ENCODE measurements at regions not wholly inside any gene's neighbourhood (a gene's known extent, or its start where the extent isn't known, plus 50 kb on each side); places are given as distances from the start of the nearest gene placed in this dataset.

DNA sequence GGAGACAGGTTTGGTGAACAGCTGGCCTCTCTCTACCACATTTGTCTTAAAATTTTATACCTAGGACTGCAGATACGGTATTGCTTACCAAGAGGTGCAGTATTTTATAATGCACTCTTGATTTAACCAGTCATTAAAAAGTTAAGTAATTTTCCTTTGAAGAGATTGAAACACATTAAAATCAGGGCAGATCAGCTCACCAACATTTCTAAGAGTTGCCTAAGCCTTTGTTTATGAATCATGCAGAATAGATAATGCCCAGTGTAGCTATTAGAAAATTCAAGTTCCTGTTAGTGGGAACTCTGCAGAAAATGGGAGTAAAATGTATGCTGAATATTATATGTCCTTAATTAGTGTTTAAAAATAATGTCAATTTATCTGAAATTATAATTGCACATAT is 140.2 kb upstream of the PRPS1L1 start:
- no peak for TF ChIP-seq Cebpa-rat (IDR thresholded peaks at IDR 0.05)
- Histone ChIP-seq H3K4me3 (no peak overlapping the region), H3K4me1 (no peaks in the 10 kb centered on the region), H3K36me3 (no peaks in the 10 kb centered on the region), H4K20me1 (no peaks in the 10 kb centered on the region), H3K9ac (no peak overlapping the region), H3K27me3 (no peaks in the 10 kb centered on the region), H3K4me2 (no peak overlapping the region), H3K27ac (no peak overlapping the region), H3K9me3 (replicated peaks in 1 of 11) (no peaks in the 10 kb centered on the region; a peak in 1 of 22 replicates)

DNA sequence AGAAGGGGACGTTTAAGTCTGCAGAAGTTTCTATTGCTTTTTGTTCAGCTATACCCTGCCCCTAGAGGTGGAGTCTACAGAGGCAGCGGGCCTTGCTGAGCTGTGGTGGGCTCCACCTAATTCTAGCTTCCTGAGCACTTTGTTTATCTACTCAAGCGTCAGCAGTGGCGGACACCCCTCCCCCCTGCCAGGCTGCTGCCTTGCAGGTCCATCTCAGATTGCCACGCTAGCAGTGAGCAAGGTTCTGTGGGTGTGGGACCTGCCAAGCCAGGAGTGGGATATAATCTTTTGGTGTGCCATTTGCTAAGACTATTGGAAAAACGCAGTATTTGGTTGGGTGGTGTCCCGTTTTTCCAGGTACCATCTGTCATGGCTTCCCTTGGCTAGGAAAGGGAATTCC is 147.3 kb upstream of the PRPS1L1 start:
- Histone ChIP-seq H3K27ac (no peak overlapping the region), H3K9ac (no peak overlapping the region), H3K4me2 (no peak overlapping the region)

DNA sequence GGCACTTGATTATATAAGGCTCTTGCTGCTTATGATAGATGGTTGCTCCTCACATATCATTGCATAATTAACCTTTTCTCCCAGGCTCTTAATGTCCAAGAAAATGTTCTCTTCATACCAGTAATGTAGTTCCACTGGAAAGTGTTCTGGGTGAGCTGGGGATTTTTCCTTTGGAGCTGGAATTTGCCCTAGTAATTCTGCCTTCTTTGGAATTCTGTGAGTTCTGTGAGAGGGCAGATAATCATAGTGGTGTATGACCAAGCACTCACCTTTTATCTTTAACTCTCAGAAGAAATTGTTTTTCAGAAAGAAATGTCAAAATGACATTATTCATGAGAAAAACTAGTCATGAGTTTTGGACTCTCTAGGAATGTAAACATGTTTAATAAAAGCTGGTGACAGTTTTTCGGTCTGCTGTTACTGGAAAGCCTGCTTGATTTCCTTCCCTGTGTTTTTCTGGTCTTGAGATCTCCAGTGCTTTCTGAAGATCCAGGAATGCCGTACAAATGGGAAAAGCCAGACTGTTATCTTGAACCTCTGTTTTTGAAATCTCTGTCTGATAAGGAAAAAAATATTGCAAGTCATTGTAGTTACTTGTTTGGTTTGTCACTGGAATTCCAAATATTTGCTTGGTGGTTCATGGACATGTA is 148.3 kb upstream of the PRPS1L1 start:
- Histone ChIP-seq H3K9me3 (replicated peaks in 1 of 11) (peaks cover 0 to 9% (median 0%) of the 10 kb centered on the region in 11 experiments; a peak in 10 of 22 replicates), H3K4me2 (no peak overlapping the region), H3K27ac (0 out of 22 replicates have a peak overlapping the region, but pooled peaks of 1 of the 11 experiments have one; percentile 5), H3K4me3 (no peak overlapping the region), H3K36me3 (no peaks in the 10 kb centered on the region), H3K27me3 (no peaks in the 10 kb centered on the region), H3K9ac (no peak overlapping the region), H3K4me1 (peaks cover 0 to 29% (median 16%) of the 10 kb centered on the region in 10 experiments; a peak in 15 of 20 replicates), H4K20me1 (no peaks in the 10 kb centered on the region)
- no peak for TF ChIP-seq Cebpa-rat (IDR thresholded peaks at IDR 0.05)

More for the DNA sequence above, 147.3 kb upstream of the PRPS1L1 start:
- Histone ChIP-seq H3K36me3 (no peaks in the 10 kb centered on the region), H3K4me3 (no peak overlapping the region), H4K20me1 (no peaks in the 10 kb centered on the region), H3K27me3 (no peaks in the 10 kb centered on the region), H3K4me1 (peaks cover 0 to 28% (median 16%) of the 10 kb centered on the region in 10 experiments; a peak in 15 of 20 replicates), H3K9me3 (replicated peaks in 1 of 11) (peaks cover 0 to 9% (median 0%) of the 10 kb centered on the region in 11 experiments; a peak in 11 of 22 replicates)
- TF ChIP-seq Cebpa-rat (IDR thresholded peaks at IDR 0.05): no peak

DNA sequence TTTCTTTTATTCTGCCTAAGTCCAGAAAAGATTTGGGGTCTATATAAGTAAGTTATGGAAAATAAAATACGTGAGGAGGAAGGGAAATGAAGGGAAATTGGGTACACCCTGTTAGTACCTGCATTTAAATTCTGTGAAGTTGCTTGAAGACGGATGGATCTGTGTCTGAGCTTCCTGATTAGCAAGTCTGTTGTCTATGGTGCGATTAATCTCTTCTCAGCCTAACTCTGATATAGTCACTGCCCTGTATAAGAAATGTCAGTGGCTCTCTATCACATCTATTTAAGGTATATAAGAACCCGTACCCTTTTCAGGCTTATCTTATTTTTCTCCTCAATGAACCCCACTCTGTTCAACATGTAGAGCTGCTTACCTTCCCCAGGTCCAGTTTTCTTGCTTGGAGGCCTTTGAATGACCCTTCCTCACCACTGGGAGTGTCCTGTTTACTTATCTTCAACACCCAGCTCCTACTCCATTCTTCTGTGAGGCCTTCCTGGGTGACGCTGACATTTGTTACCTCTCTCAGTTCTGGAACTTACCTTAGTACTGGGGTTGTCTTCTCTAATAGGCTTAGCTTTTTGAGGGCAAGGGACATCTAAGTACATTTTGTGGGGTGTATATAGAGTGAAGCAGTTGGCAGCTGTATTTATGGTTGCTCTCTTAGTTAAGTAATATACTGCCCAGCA is 149.6 kb upstream of the PRPS1L1 start:
- Histone ChIP-seq H3K9ac (peak overlapping the region in 1 of 11 experiments; percentile 48; a peak in 2 of 22 replicates), H3K9me3 (replicated peaks in 1 of 11) (peaks cover 0 to 9% (median 0%) of the 10 kb centered on the region in 11 experiments; a peak in 10 of 22 replicates), H4K20me1 (no peaks in the 10 kb centered on the region), H3K4me2 (peak overlapping the region in 6 of 11 experiments; percentile 48 to 80 (median 56); a peak in 9 of 22 replicates), H3K36me3 (no peaks in the 10 kb centered on the region), H3K4me3 (no peak overlapping the region), H3K27ac (peak overlapping the region in 6 of 11 experiments; percentile 51 to 82 (median 66); a peak in 11 of 22 replicates), H3K27me3 (no peaks in the 10 kb centered on the region), H3K4me1 (peaks cover 0 to 29% (median 16%) of the 10 kb centered on the region in 10 experiments; a peak in 15 of 20 replicates)
- TF ChIP-seq Cebpa-rat (IDR thresholded peaks at IDR 0.05): no peak

DNA sequence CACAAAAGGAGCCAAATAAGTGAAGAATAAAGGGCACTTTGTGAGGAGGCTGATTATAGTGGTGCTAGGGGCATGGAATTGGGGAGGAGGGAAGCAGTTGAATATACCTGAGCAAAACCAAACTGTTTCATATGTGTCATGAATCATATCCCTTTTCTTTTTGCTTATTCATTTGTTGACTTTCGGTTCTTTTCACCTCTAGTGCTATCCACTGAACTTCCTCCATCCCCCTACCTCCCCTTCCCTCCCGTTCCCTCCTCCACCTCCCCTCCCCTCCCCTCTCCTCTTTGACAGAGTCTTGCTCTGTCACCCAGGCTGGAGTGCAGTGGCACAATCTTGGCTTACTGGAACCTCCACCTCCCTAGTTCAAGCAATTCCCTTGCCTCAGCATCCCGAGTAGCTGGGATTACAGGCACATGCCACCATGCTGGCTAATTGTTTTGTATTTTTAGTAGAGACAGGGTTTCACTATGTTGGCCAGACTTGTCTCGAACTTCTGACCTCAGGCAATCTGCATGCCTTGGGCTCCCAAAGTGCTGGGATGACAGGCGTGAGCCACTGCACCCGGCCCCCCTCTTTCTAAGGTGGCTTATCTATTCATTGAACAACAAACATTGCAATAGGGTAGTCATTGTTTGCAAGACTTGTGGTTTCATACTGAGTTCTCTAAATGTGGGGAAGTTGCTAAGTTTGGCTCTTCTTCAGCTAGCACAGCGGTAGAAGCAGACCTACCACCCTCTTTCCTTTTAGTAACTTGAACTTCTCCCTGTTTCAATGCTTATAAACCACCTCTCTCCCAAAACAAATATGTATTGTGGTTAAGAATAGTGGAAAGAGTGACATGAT is 150.4 kb upstream of the PRPS1L1 start:
- H3K4me1 ChIP-seq: peaks cover 0 to 29% (median 16%) of the 10 kb centered on the region in 10 experiments; a peak in 15 of 20 replicates
- H3K36me3 ChIP-seq: no peaks in the 10 kb centered on the region
- peak in 5 of 11 experiments; percentile 45 to 86 (median 84); a peak in 10 of 22 replicates for TF ChIP-seq Cebpa-rat (IDR thresholded peaks at IDR 0.05)
- H3K27ac ChIP-seq: peak overlapping the region in 6 of 11 experiments; percentile 51 to 82 (median 66); a peak in 13 of 22 replicates
- no peaks in the 10 kb centered on the region for H4K20me1 ChIP-seq
- H3K9me3 ChIP-seq (replicated peaks in 1 of 11): peaks cover 0 to 9% (median 0%) of the 10 kb centered on the region in 11 experiments; a peak in 10 of 22 replicates
- peak overlapping the region in 9 of 11 experiments; percentile 15 to 80 (median 50); a peak in 15 of 22 replicates for H3K4me2 ChIP-seq
- H3K27me3 ChIP-seq: no peaks in the 10 kb centered on the region
- peak overlapping the region in 3 of 11 experiments; percentile 32 to 62 (median 48); a peak in 6 of 22 replicates for H3K9ac ChIP-seq
- H3K4me3 ChIP-seq: no peak overlapping the region

DNA sequence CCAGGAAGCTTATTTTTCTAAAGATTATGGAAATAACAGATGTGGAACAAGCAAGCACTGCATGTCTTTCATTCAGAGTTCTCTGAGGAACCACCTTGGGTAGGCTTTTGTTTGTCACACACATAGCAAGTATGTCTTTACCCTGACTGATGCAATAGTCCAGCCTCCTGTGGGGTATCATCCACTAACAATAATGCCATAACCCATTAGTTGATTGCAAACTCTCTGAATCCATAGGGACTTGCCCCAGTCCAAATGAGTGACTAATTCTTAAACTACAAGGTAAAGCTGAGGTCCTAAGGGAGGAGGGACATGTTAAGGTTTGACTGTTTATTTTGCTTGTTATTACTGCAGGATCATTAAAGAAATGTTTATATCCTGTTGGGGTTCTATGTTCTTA is 151.4 kb upstream of the PRPS1L1 start:
- H3K9me3 ChIP-seq (replicated peaks in 1 of 11): peaks cover 0 to 9% (median 0%) of the 10 kb centered on the region in 11 experiments; a peak in 10 of 22 replicates
- no peak for TF ChIP-seq Cebpa-rat (IDR thresholded peaks at IDR 0.05)
- H3K9ac ChIP-seq: peak overlapping the region in 3 of 11 experiments; percentile 23 to 40 (median 32); a peak in 4 of 22 replicates
- H3K4me2 ChIP-seq: peak overlapping the region in 6 of 11 experiments; percentile 44 to 80 (median 52); a peak in 11 of 22 replicates
- H3K4me3 ChIP-seq: no peak overlapping the region
- H3K27me3 ChIP-seq: no peaks in the 10 kb centered on the region
- H3K36me3 ChIP-seq: no peaks in the 10 kb centered on the region
- H3K4me1 ChIP-seq: peaks cover 0 to 29% (median 16%) of the 10 kb centered on the region in 10 experiments; a peak in 15 of 20 replicates
- no peaks in the 10 kb centered on the region for H4K20me1 ChIP-seq
- peak overlapping the region in 6 of 11 experiments; percentile 51 to 82 (median 66); a peak in 12 of 22 replicates for H3K27ac ChIP-seq

DNA sequence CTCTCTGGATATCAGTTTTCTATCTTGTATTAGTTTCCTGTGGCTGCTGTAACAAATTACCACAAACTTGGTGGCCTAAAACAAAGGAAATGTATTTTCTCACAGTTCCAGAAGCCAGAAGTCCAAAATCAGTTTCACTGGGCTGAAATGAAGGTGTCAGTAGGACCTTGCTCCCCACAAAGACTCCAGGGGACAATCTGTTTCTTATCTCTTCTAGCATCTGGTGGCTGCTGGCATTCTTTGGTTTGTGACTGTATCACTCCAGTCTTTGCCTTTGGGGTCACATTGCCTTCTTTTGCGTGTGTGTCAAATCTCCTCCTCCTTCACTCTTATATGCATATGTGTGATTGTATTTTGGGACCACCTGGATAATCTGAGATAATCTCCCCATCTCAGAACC is 153.0 kb upstream of the PRPS1L1 start:
- H3K27ac ChIP-seq: peak overlapping the region in 1 of 11 experiments; percentile 4; a peak in 1 of 22 replicates
- no peaks in the 10 kb centered on the region for H3K36me3 ChIP-seq
- H4K20me1 ChIP-seq: no peaks in the 10 kb centered on the region
- no peak overlapping the region for H3K4me3 ChIP-seq
- TF ChIP-seq Cebpa-rat (IDR thresholded peaks at IDR 0.05): no peak
- no peaks in the 10 kb centered on the region for H3K27me3 ChIP-seq
- H3K9me3 ChIP-seq (replicated peaks in 1 of 11): no peaks in the 10 kb centered on the region
- H3K4me1 ChIP-seq: peaks cover 0 to 29% (median 16%) of the 10 kb centered on the region in 10 experiments; a peak in 15 of 20 replicates
- H3K9ac ChIP-seq: no peak overlapping the region
- H3K4me2 ChIP-seq: no peak overlapping the region

DNA sequence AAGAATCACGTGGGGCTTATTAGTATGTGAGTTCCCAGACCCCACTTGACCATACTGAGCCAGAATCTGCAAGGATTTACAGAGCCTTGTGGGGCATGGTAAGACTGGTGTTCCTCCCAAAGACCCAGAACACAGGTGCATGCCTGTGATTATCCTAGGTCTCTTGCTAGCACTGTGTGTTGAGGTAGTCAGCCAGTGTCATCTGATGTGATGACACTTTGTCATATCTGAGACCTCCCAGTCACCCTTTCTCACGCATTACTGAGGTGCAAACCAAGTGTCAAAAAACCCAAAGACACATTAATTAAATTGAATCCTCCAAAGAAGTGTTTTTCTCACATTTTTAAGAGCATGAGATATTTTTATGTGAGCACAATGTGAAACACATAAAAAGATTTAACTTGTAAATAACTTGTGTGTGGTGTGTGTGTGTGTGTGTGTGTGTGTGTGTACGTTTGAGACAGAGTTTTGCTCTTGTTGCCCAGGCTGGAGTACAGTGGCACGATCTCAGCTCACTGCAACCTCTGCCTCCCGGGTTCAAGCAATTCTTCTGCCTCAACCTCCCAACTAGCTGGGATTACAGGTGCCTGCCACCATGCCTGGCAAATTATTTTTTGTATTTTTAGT is 162.0 kb upstream of the PRPS1L1 start:
- H3K4me2 ChIP-seq: no peak overlapping the region
- H4K20me1 ChIP-seq: no peaks in the 10 kb centered on the region
- H3K4me1 ChIP-seq: peaks cover 0 to 10% (median 0%) of the 10 kb centered on the region in 10 experiments; a peak in 4 of 20 replicates
- peaks cover 0 to 16% (median 0%) of the 10 kb centered on the region in 11 experiments; a peak in 3 of 22 replicates for H3K9me3 ChIP-seq (replicated peaks in 1 of 11)
- no peak overlapping the region for H3K4me3 ChIP-seq
- no peaks in the 10 kb centered on the region for H3K36me3 ChIP-seq
- no peak overlapping the region for H3K27ac ChIP-seq
- no peak for TF ChIP-seq Cebpa-rat (IDR thresholded peaks at IDR 0.05)
- no peaks in the 10 kb centered on the region for H3K27me3 ChIP-seq
- H3K9ac ChIP-seq: no peak overlapping the region
